ENCODE measurements at regions not wholly inside any gene's neighbourhood (a gene's known extent, or its start where the extent isn't known, plus 50 kb on each side); places are given as distances from the start of the nearest gene placed in this dataset.

- TF ChIP-seq EZH2phosphoT487 (IDR thresholded peaks at IDR 0.05; ENCODE audit: insufficient read depth, low read depth) = no peak
- no peak for TF ChIP-seq EZH2 (IDR thresholded peaks at IDR 0.05; ENCODE audit: insufficient read depth, poor library complexity, severe bottlenecking)
Measured at GRCh38 chr5:113678924-113679575, 165.6 kb downstream of the YTHDC2 start.
